HG03521 (cell line): ENCODE measurements at regions not wholly inside any gene's neighbourhood (a gene's known extent, or its start where the extent isn't known, plus 50 kb on each side); places are given as distances from the start of the nearest gene placed in this dataset.
"Not testable (repeated sequence)": the region's sequence is repeated elsewhere in the genome, so short reads cannot be mapped to it uniquely, and the experiment has no call there.

Experiments used
- ATAC-seq: cut with Tn5 transposase; IDR thresholded peaks from one replicate; pipeline ENCODE4 v1.9.1; 2021; ENCODE audit warnings: mild to moderate bottlenecking, moderate library complexity; ENCODE audit not compliant: unreplicated experiment

GRCh38 chr13:109941951-109942350 lies 155.6 kb upstream of the IRS2 start:
- no peak for ATAC-seq

GRCh38 chr13:109941221-109941620 lies 154.8 kb upstream of the IRS2 start:
- ATAC-seq: no peak

GRCh38 chr13:109940637-109941036 lies 154.3 kb upstream of the IRS2 start:
- ATAC-seq: no peak

- ATAC-seq: no peak
These were observed 153.5 kb upstream of the IRS2 start for GRCh38 chr13:109939838-109940237.

GRCh38 chr13:109939180-109939579 lies 152.8 kb upstream of the IRS2 start:
- no peak for ATAC-seq

- ATAC-seq: no peak
These were observed 152.0 kb upstream of the IRS2 start for GRCh38 chr13:109938255-109938936.

GRCh38 chr13:109934520-109934919 lies 148.1 kb upstream of the IRS2 start:
- ATAC-seq: not testable (repeated sequence)

- ATAC-seq: no peak
These were observed 147.1 kb upstream of the IRS2 start for GRCh38 chr13:109933476-109933875.

- no peak for ATAC-seq
These were observed 138.0 kb upstream of the IRS2 start for GRCh38 chr13:109924376-109924775.

- no peak for ATAC-seq
These were observed 136.1 kb upstream of the IRS2 start for GRCh38 chr13:109922518-109922917.

- ATAC-seq: no peak
These were observed 133.5 kb upstream of the IRS2 start for GRCh38 chr13:109919715-109920375.

- ATAC-seq: no peak
These were observed 131.9 kb upstream of the IRS2 start for GRCh38 chr13:109918179-109918711.

GRCh38 chr13:109917422-109917821 lies 131.0 kb upstream of the IRS2 start:
- no peak for ATAC-seq

GRCh38 chr13:109913936-109914510 lies 127.6 kb upstream of the IRS2 start:
- no peak for ATAC-seq

GRCh38 chr13:109913186-109913585 lies 126.8 kb upstream of the IRS2 start:
- ATAC-seq: no peak

- no peak for ATAC-seq
These were observed 123.8 kb upstream of the IRS2 start for GRCh38 chr13:109910194-109910593.

GRCh38 chr13:109906976-109907375 lies 120.6 kb upstream of the IRS2 start:
- no peak for ATAC-seq

- ATAC-seq: no peak
These were observed 117.8 kb upstream of the IRS2 start for GRCh38 chr13:109904218-109904617.

GRCh38 chr13:109900741-109901140 lies 114.4 kb upstream of the IRS2 start:
- ATAC-seq: no peak

- ATAC-seq: no peak
These were observed 113.9 kb upstream of the IRS2 start for GRCh38 chr13:109900320-109900719.

- no peak for ATAC-seq
These were observed 113.4 kb upstream of the IRS2 start for GRCh38 chr13:109899748-109900147.

- ATAC-seq: no peak
These were observed 112.9 kb upstream of the IRS2 start for GRCh38 chr13:109899316-109899715.
